Cardiac septum (tissue), 1 donor: ENCODE measurements at regions not wholly inside any gene's neighbourhood (a gene's known extent, or its start where the extent isn't known, plus 50 kb on each side); places are given as distances from the start of the nearest gene placed in this dataset.
"Not testable (repeated sequence)": the region's sequence is repeated elsewhere in the genome, so short reads cannot be mapped to it uniquely, and the experiment has no call there.

Source experiments
- DNase-seq: peaks from one replicate; pipeline ENCODE4 v3.0.0-alpha.2; 2020; ENCODE audit warnings: low spot score
- intact Hi-C: fragments of 100-400 bp; cut with DNase I; formaldehyde crosslinking; loops from one replicate; pipeline ENCODE4 v1.14.0; 2022
- donor health status: DM: no; HTN: no; CAD: no.

- DNase-seq = no peak
- intact Hi-C loops = no loop called here
These were observed 197.5 kb upstream of the FLRT2 start for GRCh38 chr14:85332401-85332800.

DNA sequence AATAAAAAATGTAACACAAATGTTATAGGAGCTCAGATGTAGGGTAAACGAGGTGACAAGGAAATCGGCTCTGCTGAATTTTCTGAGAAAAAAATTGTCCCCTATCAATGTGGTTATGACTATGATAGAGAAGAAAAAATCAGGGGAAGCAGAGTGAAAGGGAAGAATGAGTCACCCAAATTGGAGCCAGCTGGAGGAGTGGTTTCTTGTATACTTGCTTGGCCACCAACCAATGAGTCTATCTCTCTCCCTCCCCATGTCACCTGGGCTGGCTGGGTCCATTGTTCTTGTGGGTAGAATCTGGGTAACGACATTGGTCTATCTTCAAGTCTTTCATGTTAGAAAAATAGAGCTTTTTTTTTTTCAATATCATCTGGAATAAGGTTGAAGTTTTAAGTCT is 196.6 kb upstream of the FLRT2 start:
- no peak for DNase-seq
- intact Hi-C loops = no loop called here

DNA sequence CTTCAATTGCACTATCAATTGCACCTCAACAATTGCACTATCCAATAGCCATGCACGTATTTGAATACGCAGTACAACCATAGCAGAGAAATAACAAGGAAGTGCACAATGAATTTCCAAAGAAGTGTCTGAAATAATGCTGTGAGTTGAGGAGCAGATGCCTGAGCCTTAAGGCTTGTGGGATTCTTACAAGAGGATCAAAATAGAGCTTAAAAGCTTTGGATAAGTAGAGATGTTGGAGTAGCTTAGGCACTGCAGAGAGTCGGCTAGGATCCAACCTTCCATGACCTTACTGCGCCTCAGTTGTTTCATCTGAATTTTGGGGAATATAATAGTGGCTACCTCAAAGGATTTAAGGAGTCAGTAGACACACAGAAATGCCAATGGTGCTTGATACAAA is 196.1 kb upstream of the FLRT2 start:
- no peak for DNase-seq
- intact Hi-C loops = no loop called here

- no peak for DNase-seq
- intact Hi-C loops = no loop called here
These were observed 195.6 kb upstream of the FLRT2 start for GRCh38 chr14:85334316-85334715.

DNA sequence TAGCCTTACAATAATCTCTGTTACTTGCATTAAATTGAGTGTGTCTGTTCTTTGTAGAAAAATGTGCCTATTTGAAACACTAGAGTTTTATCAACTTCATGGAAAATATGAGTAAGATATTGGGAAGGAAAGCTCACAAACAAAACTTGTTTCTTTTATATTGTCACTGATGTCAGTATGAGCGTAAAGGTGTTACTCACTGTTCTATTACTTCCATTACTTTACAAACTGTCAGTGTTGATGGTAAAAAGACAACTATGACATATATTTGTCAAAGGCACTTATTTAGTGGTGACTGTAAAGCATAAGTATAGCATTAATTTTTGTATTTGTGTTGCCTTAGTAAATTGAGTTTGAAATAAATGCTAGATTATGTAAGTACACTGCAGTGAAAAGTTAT is 193.7 kb upstream of the FLRT2 start:
- intact Hi-C loops = no loop called here
- DNase-seq = no peak

GRCh38 chr14:85336817-85337216 is 193.1 kb upstream of the FLRT2 start:
- DNase-seq = no peak
- intact Hi-C loops = no loop called here

GRCh38 chr14:85338895-85339294 is 191.0 kb upstream of the FLRT2 start:
- intact Hi-C loops = no loop called here
- DNase-seq = no peak

- no peak for DNase-seq
- intact Hi-C loops = no loop called here
These were observed 186.9 kb upstream of the FLRT2 start for GRCh38 chr14:85342858-85343607.

GRCh38 chr14:85344171-85344570 is 185.8 kb upstream of the FLRT2 start:
- DNase-seq = no peak
- intact Hi-C loops = no loop called here

- DNase-seq = no peak
- intact Hi-C loops = no loop called here
These were observed 184.9 kb upstream of the FLRT2 start for GRCh38 chr14:85344847-85345570.

GRCh38 chr14:85350667-85351066 is 179.3 kb upstream of the FLRT2 start:
- intact Hi-C loops = no loop called here
- no peak for DNase-seq

GRCh38 chr14:85352588-85352987 is 177.4 kb upstream of the FLRT2 start:
- intact Hi-C loops, DNase-seq: not testable (repeated sequence)

GRCh38 chr14:85357120-85357519 is 172.8 kb upstream of the FLRT2 start:
- intact Hi-C loops = no loop called here
- no peak for DNase-seq

- no peak for DNase-seq
- intact Hi-C loops = no loop called here
These were observed 171.7 kb upstream of the FLRT2 start for GRCh38 chr14:85358136-85358785.

DNA sequence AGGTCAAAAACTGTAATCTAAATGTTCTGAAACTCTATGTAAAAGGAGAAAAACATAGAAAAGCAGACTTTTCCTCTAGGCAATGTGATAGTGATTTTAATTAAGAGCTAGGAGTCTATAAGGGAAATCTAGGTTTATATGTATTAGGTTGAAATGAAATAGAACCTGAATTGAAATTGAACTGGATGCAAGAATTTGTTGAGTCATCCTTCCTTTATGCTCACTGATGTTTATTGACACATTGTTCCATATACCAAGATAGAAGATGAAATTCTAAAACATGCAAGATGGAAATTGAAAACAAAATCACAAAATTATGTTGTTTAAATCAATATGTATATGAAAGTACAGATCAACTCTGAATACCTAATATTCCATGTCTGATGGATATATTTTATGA is 170.4 kb upstream of the FLRT2 start:
- intact Hi-C loops = no loop called here
- DNase-seq = no peak

DNA sequence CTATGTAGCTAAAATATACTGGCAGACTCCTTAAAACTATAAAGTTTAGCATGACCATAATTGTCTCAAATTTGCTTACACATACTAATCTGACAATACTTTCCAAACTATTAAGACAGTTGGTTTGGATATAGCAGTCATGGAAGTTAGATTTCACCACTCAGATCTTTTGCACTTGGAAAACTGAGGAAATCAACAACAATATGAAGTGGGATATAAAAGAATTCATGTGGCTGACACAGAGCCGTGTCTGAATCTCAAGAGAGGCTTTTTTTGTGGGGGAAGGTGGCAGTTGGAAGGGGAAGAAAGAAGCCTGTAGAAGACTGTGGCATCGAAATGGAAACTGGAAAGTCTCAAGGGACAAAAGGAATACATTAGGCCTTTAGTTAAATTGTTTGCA is 166.6 kb upstream of the FLRT2 start:
- intact Hi-C loops = no loop called here
- no peak for DNase-seq

GRCh38 chr14:85366226-85366625 is 163.7 kb upstream of the FLRT2 start:
- DNase-seq = no peak
- intact Hi-C loops = no loop called here

DNA sequence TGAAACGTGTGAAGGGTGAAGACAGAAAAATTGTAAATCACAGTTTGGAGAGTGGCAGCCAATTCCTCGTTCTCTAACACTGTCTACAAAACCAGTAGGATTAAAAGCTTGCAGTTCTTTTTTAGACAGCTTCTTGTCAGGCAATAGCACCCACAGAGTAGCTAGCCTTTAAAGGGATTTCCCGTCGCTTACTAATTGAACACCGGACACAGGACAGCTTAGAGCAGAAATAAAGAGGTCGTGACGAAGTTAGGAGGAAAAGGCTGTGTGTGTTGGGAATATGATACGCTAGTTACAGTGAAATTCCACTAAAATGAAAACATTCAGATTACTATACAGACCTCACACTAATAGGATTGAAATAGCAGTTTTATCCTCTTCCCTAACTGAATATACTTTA is 149.1 kb upstream of the FLRT2 start:
- intact Hi-C loops = no loop called here
- DNase-seq = no peak

GRCh38 chr14:85382341-85382740 is 147.6 kb upstream of the FLRT2 start:
- DNase-seq = no peak
- intact Hi-C loops = no loop called here

DNA sequence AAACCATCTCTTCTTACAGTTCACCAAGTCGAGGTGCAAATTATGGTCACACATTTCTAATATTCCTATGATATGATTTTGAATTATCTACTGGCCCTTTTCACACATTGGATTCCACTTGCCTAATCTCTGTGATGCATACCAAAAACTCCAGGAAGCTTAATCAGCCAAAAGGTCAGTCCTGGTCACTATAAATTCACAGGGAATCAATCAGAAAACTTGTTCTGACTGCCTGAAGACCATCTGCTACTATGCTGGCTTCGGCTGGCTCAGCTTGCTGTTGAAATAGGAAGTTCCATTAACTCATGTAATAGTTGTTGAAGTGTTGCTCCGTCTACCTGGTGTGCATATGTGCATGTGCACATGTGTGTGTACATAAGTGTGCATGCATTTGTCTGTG is 142.8 kb upstream of the FLRT2 start:
- intact Hi-C loops = no loop called here
- DNase-seq = no peak

DNA sequence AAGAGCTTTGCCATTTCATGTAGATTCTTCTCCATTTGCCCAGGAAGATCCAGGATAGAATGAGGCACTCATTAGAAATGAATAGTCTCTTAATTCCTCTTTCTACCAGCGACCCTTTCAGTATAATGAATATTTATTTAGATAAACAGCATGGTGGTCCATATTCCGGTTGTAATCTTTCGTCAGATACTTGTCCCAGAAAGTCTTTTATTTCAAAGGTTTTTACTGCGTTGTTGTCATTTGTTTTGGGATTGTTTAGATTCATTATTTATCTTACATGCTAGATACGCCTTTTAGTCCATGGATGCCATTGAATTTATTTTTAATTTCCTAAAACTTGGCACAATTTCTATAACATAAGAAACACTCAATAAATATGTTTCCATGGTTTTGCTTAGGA is 139.7 kb upstream of the FLRT2 start:
- DNase-seq = no peak
- intact Hi-C loops = no loop called here
